DMS79 (cell line): ENCODE measurements at regions not wholly inside any gene's neighbourhood (a gene's known extent, or its start where the extent isn't known, plus 50 kb on each side); places are given as distances from the start of the nearest gene placed in this dataset.

Experiments used
- DNase-seq: peaks from one replicate; lab custom pipeline; 2025; lab: John Stamatoyannopoulos, UW

DNA sequence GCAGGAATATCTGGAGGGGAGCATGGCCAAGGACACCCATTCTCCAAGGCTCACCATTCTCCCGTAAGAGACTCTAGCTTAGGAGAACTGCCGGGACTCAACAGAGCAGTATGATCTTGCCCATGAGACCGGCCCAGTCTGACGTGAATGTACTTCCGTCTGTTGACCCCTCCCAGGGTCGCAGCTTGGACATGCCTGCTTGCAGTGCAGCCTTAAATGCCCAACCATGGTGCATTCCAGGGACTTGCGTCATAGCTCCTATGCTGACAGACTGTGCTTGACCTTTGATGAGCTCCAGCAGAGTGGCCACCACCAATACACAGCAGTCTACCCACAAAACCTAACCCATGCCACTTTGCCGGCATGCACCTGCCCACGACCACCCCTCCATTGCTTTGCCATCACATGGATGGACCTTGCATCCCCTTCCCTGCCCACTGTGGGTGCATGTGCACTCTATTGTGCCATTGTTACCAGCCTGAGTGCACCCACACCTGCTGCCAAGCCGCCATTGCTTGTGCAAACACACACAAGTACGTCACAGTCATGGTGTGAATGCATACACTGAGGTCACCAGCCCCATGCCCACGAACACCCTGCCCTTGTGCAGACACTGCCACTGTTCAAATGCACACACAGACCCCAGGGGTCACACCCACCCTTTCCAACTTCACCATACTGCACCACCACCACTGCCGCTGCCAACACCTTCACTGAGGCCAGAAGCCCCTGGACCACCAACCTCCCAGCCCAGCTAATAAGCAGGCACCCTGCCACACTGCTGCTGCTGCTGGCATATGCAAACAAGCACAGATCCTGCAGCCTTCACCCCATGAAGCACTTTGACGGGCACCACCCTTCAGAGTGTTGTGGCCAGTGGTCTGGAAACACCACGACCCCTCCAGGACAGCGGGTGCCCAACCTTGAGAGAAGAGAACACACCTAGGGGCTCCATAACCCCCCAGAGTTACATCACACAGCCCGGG, 1141.3 kb downstream of the BRINP3 start:
- no peak for DNase-seq

DNA sequence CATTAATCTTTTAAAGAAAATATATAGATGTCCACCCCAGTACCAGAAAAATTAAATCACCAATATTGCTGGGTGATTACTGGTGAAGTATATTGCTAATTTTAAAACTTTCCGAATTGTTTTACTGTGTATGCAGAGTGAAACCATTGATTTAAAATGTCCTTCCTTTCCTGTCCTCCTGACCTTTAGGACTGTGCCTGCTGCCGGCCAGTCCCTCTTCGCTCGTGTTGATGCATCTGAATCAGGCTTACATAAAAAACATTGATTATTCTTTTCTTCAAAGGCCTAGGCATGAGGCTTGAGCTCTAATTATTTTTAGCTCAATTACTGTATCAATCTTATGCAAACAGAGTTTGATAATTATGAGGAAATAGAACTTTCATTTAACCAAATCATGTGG, 1128.1 kb downstream of the BRINP3 start:
- no peak for DNase-seq

DNA sequence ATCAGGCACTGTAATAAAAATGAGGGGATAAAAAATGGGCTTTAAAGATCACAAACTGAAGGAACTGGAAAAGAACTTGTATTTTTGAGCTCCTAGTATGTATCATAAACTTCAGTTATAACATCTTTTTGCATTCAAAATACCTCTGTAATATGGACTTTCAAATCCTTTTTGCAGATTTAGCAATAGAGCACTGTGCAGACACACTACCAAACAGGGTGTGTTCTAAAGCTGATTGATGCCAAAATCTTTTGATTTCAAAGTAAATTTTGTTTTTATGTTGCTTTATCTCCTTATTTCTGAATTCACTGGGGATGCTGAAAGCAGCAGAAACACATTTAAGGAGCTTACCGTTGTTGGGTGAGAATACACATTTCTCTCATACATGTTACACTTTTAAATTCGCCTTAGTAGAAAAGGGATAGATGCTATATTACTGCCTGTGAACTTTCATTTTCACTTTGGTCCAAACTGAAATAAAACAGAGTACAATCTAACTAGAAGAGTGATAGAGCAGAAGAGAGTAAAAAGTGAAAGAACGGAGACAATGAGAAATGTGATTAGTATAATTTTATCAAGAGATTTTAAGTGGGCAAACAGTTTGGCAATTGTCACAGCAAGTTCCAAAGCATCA, 1126.6 kb downstream of the BRINP3 start:
- DNase-seq: no peak

DNA sequence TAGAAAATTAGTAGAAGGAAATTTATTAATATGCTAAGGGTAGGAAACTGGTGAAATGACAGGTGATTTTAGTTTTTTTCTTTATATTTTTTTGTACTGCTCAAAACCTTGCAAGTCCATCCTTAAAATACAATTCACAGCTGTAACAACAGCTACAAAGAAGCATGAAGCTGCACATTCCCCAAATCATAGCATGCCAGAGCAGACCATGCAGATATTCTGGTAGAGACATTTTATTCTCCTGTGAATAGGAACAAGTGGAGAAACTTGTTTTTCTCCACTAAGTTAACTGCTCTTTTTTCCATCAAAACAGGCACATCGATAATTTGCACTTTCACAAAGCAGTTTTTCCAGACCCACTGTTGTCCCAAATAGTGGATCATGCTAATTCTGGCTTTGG, 1125.7 kb downstream of the BRINP3 start:
- DNase-seq: no peak

DNA sequence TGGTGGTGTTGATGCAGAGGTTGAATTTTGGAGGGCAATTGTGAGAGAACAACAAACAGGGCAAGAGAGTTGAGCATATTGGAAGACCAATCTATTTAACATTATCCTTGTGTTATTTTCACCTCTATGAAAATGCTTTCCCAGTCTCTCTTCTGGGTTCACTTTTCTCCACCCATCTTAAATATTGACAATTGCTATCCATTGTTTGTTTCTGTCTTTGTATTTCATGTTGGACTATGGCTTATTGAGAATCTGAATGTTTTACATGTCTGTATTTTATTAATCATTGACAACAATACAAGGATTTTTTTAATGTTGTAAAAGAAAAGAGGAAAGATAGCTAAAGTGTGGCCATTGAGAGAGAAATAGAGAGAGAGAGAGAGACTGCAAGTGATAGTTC, 1121.5 kb downstream of the BRINP3 start:
- DNase-seq: no peak

DNA sequence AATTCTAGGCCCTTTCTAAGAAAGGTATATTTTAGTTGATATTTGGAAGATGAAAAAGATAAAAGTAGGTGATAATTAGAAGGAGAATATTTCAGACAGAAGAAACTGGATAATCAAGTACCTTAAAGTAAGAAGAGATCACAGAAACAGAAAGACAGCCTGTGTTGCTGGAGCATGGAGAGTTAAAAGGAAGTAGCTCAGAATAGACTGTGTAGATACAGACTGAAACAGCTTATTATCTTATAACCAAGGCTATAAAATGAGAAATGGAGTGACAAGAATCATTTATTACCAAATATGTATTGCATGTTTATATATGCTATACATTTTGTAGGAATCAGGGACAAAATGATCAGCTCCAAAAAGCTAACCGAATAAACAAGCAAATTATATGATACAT, 1120.3 kb downstream of the BRINP3 start:
- no peak for DNase-seq

DNA sequence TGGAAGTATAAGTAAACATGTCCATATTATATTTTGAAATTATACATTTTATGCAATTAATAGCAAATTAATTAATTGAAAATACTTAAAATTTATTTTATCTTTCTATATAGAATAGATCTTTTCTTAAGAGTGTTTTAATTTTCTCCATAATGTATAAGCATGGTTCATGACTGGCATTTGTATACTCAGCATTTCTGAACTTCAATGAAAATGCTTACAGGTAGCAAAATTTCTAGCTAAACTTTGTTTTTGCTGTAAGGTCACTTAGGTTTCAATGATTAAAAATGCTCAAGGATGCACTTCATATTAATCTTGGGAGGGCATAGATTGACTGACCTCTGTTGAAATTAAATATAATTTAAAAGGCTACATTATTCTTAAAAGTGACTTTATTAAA, 1108.1 kb downstream of the BRINP3 start:
- no peak for DNase-seq

DNA sequence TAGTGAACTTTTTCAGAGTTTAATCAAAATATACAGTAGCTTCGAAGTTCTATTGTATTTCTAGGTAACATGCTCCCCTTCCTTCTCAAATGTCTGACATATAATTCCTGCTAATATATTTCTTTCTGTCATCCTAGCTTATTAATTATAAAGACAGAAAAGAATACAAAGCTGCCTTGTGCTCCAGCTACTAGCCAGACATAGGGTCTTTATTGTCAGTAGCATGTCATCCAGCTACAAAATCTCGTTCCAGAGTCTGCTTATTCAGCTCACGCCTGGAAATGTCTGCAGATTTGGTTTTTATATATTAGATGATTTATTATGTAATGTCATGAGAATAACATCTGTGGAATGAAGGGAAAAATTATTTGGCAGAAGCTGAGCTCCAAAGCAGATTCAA, 1102.8 kb downstream of the BRINP3 start:
- no peak for DNase-seq

DNA sequence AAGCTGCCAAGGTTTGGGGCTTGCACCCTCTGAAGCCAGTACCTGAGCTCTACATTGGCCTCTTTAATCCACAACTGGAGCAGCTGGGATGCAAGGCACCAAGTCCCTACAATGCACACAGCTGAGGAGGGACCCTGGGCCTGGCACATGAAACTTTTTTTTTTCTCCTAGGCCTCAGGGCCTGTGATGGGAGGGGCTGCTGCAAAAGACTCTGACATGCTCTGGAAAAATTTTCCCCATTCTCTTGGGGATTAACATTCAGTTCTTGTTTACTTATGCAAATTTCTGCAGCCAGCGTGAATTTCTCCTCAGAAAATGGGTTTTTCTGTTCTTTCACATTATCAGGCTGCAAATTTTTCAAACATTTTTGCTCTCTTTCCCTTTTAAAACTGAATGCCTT, 1072.2 kb downstream of the BRINP3 start:
- DNase-seq: no peak

DNA sequence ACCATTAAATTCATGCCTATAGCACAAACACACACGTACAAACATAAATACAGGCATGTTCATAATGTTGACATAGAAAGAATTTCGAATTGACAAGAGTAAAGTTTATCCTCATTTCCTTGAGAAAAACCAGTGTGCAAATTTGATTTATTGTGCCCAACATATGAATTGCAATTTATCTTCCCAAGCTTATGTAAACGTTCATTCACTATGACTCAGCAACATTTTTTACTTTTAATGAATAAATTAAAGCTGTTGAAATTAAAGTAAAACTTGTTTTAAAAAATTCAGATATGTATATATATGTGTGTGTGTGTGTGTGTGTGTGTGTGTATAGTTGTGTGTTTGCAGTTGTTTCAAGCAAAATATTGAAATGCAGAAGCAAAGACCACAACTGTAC, 1067.9 kb downstream of the BRINP3 start:
- DNase-seq: no peak

DNA sequence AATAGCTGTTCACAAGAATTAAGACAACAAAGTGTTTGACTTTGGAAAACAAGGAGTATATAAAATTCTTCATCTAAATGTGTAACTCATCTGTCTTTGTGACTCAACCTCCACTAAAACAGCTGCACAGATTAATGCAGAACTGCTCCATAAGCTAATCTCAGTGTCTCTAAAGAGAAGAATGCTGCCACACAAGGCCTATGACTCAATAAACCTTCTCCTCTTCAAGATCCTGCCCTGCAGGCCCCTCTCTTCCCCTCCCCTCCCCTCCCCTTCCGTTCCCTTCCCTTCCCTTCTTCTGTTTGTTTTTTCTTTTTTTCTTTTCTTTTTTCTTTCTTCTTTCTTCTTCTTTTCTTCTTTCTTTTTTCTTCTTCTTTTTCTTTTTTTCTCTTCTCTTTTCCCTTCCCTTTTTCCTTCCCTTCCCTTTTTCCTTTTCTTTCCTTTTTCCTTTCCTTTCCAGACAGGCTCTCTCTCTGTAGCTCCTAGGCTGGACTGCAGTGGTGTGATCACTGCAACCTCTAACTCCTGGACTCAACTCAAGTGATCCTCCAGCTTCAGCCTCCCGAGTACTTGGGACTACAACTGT, 1052.8 kb downstream of the BRINP3 start:
- no peak for DNase-seq

DNA sequence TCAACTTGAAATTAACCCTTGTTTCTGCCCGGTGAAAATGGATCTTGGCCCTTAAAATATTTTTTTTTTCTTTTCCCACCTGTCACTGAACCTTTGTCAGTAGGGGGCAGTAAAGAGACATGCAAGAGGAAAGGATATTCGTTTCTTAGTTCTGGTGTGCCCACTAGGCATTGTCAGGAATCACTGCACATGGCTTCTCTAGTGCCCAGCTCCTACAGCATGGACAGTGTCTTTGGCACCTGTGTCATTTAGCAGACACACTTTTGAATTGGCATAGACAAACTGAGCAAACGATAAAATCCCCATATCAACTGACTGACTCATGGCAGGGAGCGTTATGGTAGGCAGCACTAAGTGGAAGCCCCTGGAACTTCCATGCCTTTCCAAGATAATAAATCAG, 1048.1 kb downstream of the BRINP3 start:
- DNase-seq: no peak

DNA sequence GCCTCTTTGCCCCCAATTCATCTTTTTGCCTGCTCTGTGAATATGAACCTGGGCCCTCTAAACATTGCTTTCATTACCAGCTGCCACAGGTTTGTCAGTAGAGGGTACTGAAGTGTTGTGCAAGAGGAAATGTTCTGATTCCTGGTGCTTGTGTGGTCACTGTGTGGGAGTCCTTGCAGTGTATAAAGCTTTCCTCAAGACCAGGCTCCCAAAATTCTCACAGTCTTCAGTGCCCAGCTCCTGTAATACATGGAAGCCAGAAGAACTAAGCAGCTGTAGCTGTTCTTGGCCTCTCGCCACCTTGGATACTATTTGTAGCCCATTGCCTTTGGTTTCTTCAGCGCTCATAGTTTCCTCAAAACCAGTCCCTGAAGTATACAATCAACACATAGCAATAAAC, 1046.2 kb downstream of the BRINP3 start:
- no peak for DNase-seq

DNA sequence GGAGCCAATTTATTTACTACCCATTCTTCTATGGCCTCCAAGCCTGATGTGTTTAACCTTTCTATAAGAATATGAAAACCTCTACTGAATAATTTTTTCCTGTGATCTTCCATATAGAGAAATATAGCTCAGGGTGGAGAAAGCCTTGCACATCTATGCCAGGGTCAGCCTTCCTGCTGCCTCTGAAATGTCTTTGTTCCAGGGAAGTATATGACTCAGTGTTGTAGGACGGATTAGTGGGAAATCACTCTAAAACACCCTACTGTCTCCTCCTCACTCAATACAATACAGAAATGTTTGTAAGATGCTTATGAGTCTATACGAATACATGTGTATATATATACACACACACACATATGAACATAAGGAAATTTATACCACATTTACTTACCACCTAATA, 1044.9 kb downstream of the BRINP3 start:
- no peak for DNase-seq

DNA sequence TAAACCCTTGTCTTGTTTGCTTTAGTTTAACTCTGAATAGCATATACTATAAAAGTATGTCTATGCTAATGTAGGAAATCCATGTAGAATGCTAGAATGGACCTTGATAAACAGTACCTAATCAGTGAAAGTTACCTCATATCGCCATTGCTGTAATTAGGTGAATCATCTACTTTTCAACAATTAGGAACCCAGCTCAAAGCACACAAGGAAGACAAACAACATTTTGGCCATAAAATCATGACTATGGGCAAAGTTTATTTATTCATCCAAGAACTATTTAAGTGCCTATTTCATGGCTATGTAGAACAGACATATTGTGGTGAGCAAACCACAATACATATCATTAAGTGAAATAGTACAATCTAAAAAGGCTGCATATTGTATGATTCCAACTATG, 1043.2 kb downstream of the BRINP3 start:
- no peak for DNase-seq

DNA sequence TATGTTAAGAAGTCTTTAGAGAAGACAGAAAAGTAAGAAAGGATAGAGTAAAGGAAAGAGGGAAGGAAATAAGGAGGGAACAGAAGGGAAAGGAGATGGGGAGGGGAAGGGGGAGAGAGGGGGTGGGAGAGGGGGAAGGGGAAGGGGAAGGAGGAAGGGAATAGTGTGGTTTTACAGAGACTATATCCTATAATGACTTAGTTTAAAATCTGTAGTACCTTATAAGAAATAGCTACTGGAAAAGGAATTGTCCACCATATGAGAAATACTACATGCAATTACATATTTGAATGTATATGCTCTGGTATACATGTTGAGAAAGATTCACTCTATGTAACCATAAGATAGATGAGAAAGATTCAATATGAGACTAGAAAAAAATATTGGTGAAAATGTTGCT, 1042.3 kb downstream of the BRINP3 start:
- no peak for DNase-seq

DNA sequence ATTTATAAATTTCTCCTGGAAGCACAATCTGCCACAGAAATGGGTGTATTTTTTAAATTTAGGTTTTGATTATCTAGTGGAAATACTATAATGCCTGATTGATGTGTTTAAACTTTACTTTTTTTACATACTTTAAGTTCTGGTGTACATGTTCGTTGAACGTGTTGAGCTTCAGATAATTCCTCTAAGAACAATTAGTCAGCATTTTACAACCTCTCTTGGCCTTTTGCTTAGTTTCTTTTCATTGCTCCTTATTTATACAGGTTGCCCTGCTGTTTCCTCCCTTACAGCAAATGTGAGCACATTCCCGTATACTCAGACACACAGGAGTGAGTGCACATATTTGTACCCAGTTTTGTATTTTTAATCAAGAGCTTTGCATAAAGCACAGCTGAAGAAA, 1038.9 kb downstream of the BRINP3 start:
- no peak for DNase-seq

DNA sequence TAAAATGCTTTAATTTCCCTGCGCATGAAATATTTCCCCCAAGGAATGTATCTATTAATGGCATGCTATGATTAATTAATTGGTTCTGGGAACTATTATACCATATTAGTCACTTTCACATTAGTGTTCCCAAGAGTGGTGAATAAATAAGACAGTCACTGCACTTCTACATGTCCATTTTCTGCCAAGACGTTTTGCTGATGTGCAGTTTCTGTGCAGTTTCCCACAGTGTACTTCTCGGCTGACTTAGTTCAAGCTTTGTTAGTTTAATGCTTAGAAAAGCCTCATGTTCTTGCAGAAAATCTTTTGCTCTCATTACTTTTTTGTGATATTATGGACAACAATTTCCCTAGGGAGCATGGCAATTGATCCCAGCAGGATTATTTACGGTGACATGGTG, 1014.5 kb downstream of the BRINP3 start:
- no peak for DNase-seq

DNA sequence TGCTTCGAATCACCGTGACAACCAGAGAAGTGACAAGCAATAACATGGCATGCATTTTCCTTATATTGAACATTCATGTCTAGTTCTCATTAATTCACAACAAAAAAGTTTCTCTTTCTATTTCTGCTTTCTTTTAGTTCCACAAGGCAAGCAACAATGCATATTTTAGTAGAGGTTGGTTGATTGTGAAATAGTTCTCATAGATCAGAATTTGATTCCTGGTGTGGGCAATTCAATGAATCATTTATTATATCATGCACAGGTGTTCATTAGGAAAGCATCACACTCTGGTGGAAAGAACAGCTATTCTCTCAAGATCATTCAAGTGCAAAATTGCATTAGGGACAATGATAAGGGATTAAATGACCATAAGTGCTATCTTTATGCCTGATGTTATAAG, 980.9 kb downstream of the BRINP3 start:
- DNase-seq: no peak

DNA sequence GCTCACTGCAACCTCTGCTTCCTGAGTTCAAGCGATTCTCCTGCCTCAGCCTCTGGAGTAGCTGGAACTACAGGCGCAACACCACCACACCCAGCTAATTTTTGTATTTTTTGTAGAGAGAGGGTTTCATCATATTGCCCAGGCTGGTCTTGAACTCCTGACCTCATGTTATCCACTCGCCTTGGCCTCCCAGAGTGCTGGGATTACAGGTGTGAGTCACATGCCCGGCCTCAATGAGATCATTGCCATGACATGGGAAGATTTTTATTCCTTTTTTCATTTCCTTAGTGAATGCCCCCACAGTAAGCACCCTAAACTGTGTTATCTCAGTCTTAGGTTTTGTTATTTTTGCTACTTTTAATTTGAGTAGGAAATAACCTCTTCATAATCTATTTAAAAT, 977.9 kb downstream of the BRINP3 start:
- DNase-seq: no peak

DNA sequence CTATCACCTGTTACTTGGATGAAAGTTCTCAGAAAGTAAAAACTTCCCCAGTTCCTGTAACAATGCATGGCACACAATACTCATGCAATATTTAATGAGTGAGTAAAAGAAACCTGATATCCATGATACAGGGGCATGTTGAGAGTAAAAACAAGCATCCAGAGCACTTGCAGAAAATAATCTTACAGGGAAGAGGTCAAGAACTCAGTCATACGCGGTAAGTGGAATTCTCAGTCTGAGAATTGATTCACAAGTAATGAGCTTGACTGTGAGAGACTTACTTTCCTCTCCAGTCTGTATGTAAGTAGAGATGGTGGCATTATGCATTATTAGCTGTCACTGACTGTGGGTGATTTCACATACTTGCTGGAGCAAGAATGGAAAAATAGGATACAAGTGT, 976.9 kb downstream of the BRINP3 start:
- no peak for DNase-seq

DNA sequence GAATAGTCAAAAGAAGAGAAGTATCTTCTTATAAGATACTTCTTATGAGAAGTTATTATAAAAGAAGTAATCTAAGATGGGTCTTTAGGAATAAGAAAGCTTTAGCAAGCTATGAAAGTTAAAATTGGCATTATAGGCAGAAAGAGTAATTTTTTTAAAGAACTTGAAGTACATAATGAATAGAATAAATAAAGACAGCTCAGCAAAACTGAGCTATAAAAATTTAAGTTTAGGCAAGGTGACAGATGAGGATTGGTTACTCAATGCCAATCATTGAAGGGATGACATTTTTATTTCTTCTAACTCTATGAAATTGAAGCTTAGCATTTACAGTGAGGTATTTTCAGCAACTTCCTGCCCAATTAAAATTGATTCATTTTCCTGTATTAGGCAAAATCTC, 966.8 kb downstream of the BRINP3 start:
- DNase-seq: no peak

DNA sequence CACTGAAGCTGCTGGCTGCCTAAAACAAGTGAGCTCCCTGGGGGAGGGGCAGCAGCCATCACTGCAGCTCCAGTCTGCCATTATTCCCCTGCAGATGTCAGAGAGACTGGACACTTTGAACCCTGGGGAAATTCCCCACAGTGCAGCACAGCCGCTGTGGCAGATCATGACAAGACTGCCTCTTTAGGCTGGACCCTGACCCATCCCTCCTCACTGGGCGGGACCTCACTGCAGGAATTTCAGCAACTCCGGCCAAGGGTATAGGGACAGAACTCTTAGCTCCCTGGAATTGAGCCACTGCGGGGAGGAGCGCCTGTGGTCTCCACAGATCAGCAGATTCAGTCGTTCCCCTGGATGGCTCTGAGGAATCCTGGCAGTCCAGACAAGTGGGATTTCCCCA, 964.6 kb downstream of the BRINP3 start:
- no peak for DNase-seq
